HCT116 (cell line): ENCODE measurements at regions not wholly inside any gene's neighbourhood (a gene's known extent, or its start where the extent isn't known, plus 50 kb on each side); places are given as distances from the start of the nearest gene placed in this dataset.

Experiments used
- ATAC-seq: fragments of 200-7000 bp; cut with Tn5 transposase; 2 replicates; pipeline ENCODE4 v1.9.1; 2020; ENCODE audit warnings: mild to moderate bottlenecking, moderate library complexity
- BruUV-seq: library from RNA; stranded (reverse); fragments of 400-500 nt; replicated peaks from 2 replicates; lab custom pipeline; 2021; lab: Mats Ljungman, UMichigan
- CTCF ChIA-PET: fragments of 300-600 bp; sonication (Branson Sonifier 250); formaldehyde crosslinking; loops from one replicate; lab custom pipeline; 2021; ENCODE audit warnings: antibody characterized with exemption; lab: Charles Lee
- POLR2A ChIA-PET: fragments of 300-600, 350-600 bp; sonication (Branson Sonifier 250); formaldehyde crosslinking; loops from one replicate; lab custom pipeline; 2021; ENCODE audit warnings: antibody characterized with exemption; lab: Charles Lee
- RAD21 ChIA-PET, 2 experiments: fragments of 300-600 bp; sonication (Branson Sonifier 250); formaldehyde crosslinking; loops; one replicate each; lab custom pipeline; 2023; ENCODE audit warnings: low total read pairs in 2 of 2; ENCODE audit not compliant: uncharacterized antibody in 2 of 2, unreplicated experiment in 2 of 2, low non-redundant PET in 1 of 2; lab: Charles Lee
- DNase-seq: peaks from one replicate; pipeline ENCODE4 v3.0.0-alpha.2; 2010; ENCODE audit warnings: low read depth, low spot score
- H2AFZ ChIP-seq: fragments of 200-600 bp; shearing (Covaris generic), sonication (generic); 2 replicates; pipeline ENCODE4 v1.6.1; 2017; ENCODE audit warnings: low read depth, mixed run types, mixed read lengths, antibody characterized with exemption, low read length; ENCODE audit not compliant: poor library complexity, severe bottlenecking
- H3K27ac ChIP-seq: 2 replicates; pipeline ENCODE4 v1.5.1; 2012; ENCODE audit warnings: low read depth, low read length
- H3K27me3 ChIP-seq: fragments of 200-600 bp; sonication (generic); 2 replicates; pipeline ENCODE4 v1.6.1; 2016; ENCODE audit warnings: mixed run types, low read length, mixed read lengths; ENCODE audit not compliant: insufficient read depth
- H3K36me3 ChIP-seq, 2 experiments: fragments of 200-500 bp in 1 of 2; fragments of 200-600 bp in 1 of 2; sonication (Bioruptor generic) in 1 of 2; sonication (generic) in 1 of 2; 2 replicates each; pipeline versions ENCODE4 v1.5.1 to v1.6.1; 2014 to 2016; ENCODE audit warnings: low read length in 2 of 2, inconsistent platforms in 1 of 2, mixed read lengths in 1 of 2, mixed run types in 1 of 2; ENCODE audit not compliant: insufficient read depth in 2 of 2, control insufficient read depth in 1 of 2
- H3K4me1 ChIP-seq, 2 experiments: fragments of 200-600 bp in 1 of 2; sonication (generic) in 1 of 2; 2 replicates each; pipeline versions ENCODE4 v1.5.1 to v1.6.1; 2012 to 2017; ENCODE audit warnings: low read length in 2 of 2, inconsistent platforms in 1 of 2, mild to moderate bottlenecking in 1 of 2, mixed read lengths in 1 of 2, mixed run types in 1 of 2, moderate library complexity in 1 of 2; ENCODE audit not compliant: insufficient read depth in 2 of 2, control insufficient read depth in 1 of 2
- H3K4me2 ChIP-seq: fragments of 200-600 bp; sonication (generic); 2 replicates; pipeline ENCODE4 v1.6.1; 2017; ENCODE audit warnings: mixed run types, low read length, mixed read lengths
- H3K4me3 ChIP-seq, 2 experiments: fragments of 200-600 bp in 1 of 2; sonication (generic) in 1 of 2; replicated peaks in 1 of 2; 2 replicates each; pipeline ENCODE4 v1.5.1; 2011 to 2016; ENCODE audit warnings: low read length in 2 of 2, control low read depth in 1 of 2, low read depth in 1 of 2, mild to moderate bottlenecking in 1 of 2, mixed read lengths in 1 of 2, mixed run types in 1 of 2
- H3K79me2 ChIP-seq: fragments of 200-600 bp; sonication (generic); 2 replicates; pipeline ENCODE4 v1.6.1; 2017; ENCODE audit warnings: mild to moderate bottlenecking, mixed run types, low read length, moderate library complexity, mixed read lengths; ENCODE audit not compliant: insufficient read depth
- H3K9ac ChIP-seq: fragments of 200-600 bp; sonication (generic); 2 replicates; pipeline ENCODE4 v1.6.1; 2016; ENCODE audit warnings: low read length, mixed read lengths
- H3K9me2 ChIP-seq: fragments of 200-600 bp; sonication (generic), shearing (Covaris generic); 2 replicates; pipeline ENCODE4 v1.6.1; 2017; ENCODE audit warnings: mixed run types, mild to moderate bottlenecking, moderate library complexity; ENCODE audit not compliant: insufficient read depth
- H3K9me3 ChIP-seq, 2 experiments: fragments of 200-500 bp in 1 of 2; fragments of 200-600 bp in 1 of 2; sonication (Bioruptor generic) in 1 of 2; sonication (generic) in 1 of 2; 2 replicates each; pipeline ENCODE4 v1.6.1; 2014 to 2017; ENCODE audit warnings: low read length in 2 of 2, mixed read lengths in 2 of 2, inconsistent platforms in 1 of 2, low read depth in 1 of 2, mild to moderate bottlenecking in 1 of 2, mixed run types in 1 of 2, moderate library complexity in 1 of 2; ENCODE audit not compliant: control insufficient read depth in 1 of 2, insufficient read depth in 1 of 2
- H4K20me1 ChIP-seq: fragments of 200-600 bp; sonication (generic), shearing (Covaris generic); 2 replicates; pipeline ENCODE4 v1.6.1; 2017; ENCODE audit warnings: mixed run types, mild to moderate bottlenecking, moderate library complexity; ENCODE audit not compliant: insufficient read depth
- CEBPB ChIP-seq: IDR thresholded peaks from 2 replicates; pipeline ENCODE4 v1.6.1; 2012; ENCODE audit warnings: low read depth
- ELF1 ChIP-seq: IDR thresholded peaks from 2 replicates; pipeline ENCODE4 v1.6.1; 2012; ENCODE audit warnings: low read depth, borderline replicate concordance
- ZFX ChIP-seq: fragments of 450-650 bp; IDR thresholded peaks from 2 replicates; pipeline ENCODE4 v1.6.1; 2017
- intact Hi-C: fragments of 100-400 bp; cut with micrococcal nuclease; formaldehyde crosslinking; loops from 2 replicates; pipeline ENCODE4 v1.10.0; 2022
- TF ChIP-seq, protein P1 (sequence below), 3 experiments: fragments of 200-600 bp in 1 of 3; sonication (generic) in 1 of 3; IDR thresholded peaks in 2 of 3; conservative IDR thresholded peaks in 1 of 3; 2 replicates each; pipeline ENCODE4 v1.5.1; 2012 to 2017; ENCODE audit warnings: low read depth in 2 of 3, low read length in 2 of 3, antibody characterized with exemption in 1 of 3, borderline replicate concordance in 1 of 3, control low read depth in 1 of 3, mild to moderate bottlenecking in 1 of 3, mixed read lengths in 1 of 3, mixed run types in 1 of 3, moderate library complexity in 1 of 3; ENCODE audit not compliant: insufficient read depth in 1 of 3
- TF ChIP-seq, protein P2 (sequence below): IDR thresholded peaks from 2 replicates; pipeline ENCODE4 v1.6.1; 2012; ENCODE audit warnings: low read depth
- TF ChIP-seq, protein P3 (sequence below): IDR thresholded peaks from 2 replicates; pipeline ENCODE4 v1.6.1; 2012

DNA sequence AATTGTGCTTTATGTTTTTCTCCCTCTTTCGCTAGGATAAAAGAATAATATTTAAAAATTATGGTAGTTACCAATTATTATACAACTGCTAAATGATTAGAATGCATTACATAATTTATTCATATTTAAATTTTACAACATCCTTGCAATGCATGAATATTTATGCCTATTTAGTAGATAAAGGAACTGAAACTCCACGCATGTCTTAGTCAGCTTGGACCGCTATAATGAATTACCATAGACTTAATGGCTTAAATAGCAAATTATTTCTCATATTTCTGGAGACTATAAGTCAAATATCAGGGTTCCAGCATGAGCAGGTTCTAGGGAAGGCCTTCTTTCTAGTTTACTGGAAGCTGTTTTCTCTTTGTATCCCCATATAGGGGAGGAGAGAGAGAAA, 1555.4 kb upstream of the ADGRL3 start:
- ChIA-PET RAD21 (no interaction called here), POLR2A (no interaction called here), CTCF (no interaction called here)
- no peak overlapping the region for H3K4me3 ChIP-seq
- H3K27ac ChIP-seq = no peak overlapping the region
- no peaks in the 10 kb centered on the region for H3K27me3 ChIP-seq
- intact Hi-C loops = no loop called here
- H3K79me2 ChIP-seq = no peaks in the 10 kb centered on the region
- no peaks in the 10 kb centered on the region for H3K9me2 ChIP-seq
- DNase-seq (no peak), ATAC-seq (no peak)
- no peak overlapping the region for H3K9ac ChIP-seq
- H2AFZ ChIP-seq = no peak overlapping the region
- no peak overlapping the region for H3K4me2 ChIP-seq
- no peaks in the 10 kb centered on the region for H3K36me3 ChIP-seq
- TF ChIP-seq, protein P1, sequence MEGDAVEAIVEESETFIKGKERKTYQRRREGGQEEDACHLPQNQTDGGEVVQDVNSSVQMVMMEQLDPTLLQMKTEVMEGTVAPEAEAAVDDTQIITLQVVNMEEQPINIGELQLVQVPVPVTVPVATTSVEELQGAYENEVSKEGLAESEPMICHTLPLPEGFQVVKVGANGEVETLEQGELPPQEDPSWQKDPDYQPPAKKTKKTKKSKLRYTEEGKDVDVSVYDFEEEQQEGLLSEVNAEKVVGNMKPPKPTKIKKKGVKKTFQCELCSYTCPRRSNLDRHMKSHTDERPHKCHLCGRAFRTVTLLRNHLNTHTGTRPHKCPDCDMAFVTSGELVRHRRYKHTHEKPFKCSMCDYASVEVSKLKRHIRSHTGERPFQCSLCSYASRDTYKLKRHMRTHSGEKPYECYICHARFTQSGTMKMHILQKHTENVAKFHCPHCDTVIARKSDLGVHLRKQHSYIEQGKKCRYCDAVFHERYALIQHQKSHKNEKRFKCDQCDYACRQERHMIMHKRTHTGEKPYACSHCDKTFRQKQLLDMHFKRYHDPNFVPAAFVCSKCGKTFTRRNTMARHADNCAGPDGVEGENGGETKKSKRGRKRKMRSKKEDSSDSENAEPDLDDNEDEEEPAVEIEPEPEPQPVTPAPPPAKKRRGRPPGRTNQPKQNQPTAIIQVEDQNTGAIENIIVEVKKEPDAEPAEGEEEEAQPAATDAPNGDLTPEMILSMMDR (IDR thresholded peaks at IDR 0.05 in 2 of 3, conservative IDR thresholded peaks at IDR 0.05 in 1 of 3; ENCODE audit: borderline replicate concordance in 1 of 3, insufficient read depth in 1 of 3, low read depth in 2 of 3, low read length in 2 of 3) = no peak
- TF ChIP-seq CEBPB (no peak), ELF1 (no peak), ZFX (no peak)
- no TSS peak for BruUV-seq
- H4K20me1 ChIP-seq = no peaks in the 10 kb centered on the region
- no peaks in the 10 kb centered on the region for H3K4me1 ChIP-seq
- peaks cover 9 to 13% of the 10 kb centered on the region in 2 experiments; a peak in 2 of 4 replicates for H3K9me3 ChIP-seq

DNA sequence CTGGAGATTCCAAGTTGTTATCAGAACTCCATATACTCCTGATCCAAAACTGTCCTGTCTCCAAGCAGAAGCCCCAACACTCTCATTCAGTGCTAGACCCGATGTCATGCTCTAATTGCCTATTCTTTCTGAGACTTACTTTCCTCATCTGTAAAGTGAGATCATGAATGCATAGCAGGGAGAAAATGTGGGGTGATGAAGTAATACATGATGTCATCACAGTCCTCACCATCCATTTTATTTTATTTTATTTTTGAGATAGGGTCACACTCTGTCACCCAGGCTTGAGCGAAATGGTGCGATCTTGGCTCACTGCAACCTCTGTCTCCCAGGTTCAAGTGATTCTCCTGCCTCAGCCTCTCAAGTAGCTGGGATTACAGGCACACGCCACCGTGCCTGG, 1554.0 kb upstream of the ADGRL3 start:
- Histone ChIP-seq H3K9ac (no peak overlapping the region), H4K20me1 (no peaks in the 10 kb centered on the region)
- DNase-seq = no peak
- RAD21 ChIA-PET = no interaction called here
- CTCF ChIA-PET = no interaction called here
- no peak for TF ChIP-seq ZFX
- TF ChIP-seq, protein P2, sequence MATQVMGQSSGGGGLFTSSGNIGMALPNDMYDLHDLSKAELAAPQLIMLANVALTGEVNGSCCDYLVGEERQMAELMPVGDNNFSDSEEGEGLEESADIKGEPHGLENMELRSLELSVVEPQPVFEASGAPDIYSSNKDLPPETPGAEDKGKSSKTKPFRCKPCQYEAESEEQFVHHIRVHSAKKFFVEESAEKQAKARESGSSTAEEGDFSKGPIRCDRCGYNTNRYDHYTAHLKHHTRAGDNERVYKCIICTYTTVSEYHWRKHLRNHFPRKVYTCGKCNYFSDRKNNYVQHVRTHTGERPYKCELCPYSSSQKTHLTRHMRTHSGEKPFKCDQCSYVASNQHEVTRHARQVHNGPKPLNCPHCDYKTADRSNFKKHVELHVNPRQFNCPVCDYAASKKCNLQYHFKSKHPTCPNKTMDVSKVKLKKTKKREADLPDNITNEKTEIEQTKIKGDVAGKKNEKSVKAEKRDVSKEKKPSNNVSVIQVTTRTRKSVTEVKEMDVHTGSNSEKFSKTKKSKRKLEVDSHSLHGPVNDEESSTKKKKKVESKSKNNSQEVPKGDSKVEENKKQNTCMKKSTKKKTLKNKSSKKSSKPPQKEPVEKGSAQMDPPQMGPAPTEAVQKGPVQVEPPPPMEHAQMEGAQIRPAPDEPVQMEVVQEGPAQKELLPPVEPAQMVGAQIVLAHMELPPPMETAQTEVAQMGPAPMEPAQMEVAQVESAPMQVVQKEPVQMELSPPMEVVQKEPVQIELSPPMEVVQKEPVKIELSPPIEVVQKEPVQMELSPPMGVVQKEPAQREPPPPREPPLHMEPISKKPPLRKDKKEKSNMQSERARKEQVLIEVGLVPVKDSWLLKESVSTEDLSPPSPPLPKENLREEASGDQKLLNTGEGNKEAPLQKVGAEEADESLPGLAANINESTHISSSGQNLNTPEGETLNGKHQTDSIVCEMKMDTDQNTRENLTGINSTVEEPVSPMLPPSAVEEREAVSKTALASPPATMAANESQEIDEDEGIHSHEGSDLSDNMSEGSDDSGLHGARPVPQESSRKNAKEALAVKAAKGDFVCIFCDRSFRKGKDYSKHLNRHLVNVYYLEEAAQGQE = no peak
- TF ChIP-seq, protein P3, sequence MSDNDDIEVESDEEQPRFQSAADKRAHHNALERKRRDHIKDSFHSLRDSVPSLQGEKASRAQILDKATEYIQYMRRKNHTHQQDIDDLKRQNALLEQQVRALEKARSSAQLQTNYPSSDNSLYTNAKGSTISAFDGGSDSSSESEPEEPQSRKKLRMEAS = no peak
- TF ChIP-seq, all 23 proteins: peak for 0
- Histone ChIP-seq H3K9me2 (no peaks in the 10 kb centered on the region), H3K9me3 (peaks cover 6 to 13% of the 10 kb centered on the region in 2 experiments; a peak in 2 of 4 replicates), H3K4me1 (no peaks in the 10 kb centered on the region), H3K27me3 (no peaks in the 10 kb centered on the region), H3K4me3 (no peak overlapping the region), H3K36me3 (no peaks in the 10 kb centered on the region), H3K4me2 (no peak overlapping the region), H2AFZ (no peak overlapping the region), H3K79me2 (no peaks in the 10 kb centered on the region), H3K27ac (no peak overlapping the region)
- no peak for ATAC-seq
- POLR2A ChIA-PET = no interaction called here
- intact Hi-C loops = no loop called here
- no TSS peak for BruUV-seq
